ENCODE measurements at regions not wholly inside any gene's neighbourhood (a gene's known extent, or its start where the extent isn't known, plus 50 kb on each side); places are given as distances from the start of the nearest gene placed in this dataset.
"Not testable (repeated sequence)": the region's sequence is repeated elsewhere in the genome, so short reads cannot be mapped to it uniquely, and the experiment has no call there.

DNA sequence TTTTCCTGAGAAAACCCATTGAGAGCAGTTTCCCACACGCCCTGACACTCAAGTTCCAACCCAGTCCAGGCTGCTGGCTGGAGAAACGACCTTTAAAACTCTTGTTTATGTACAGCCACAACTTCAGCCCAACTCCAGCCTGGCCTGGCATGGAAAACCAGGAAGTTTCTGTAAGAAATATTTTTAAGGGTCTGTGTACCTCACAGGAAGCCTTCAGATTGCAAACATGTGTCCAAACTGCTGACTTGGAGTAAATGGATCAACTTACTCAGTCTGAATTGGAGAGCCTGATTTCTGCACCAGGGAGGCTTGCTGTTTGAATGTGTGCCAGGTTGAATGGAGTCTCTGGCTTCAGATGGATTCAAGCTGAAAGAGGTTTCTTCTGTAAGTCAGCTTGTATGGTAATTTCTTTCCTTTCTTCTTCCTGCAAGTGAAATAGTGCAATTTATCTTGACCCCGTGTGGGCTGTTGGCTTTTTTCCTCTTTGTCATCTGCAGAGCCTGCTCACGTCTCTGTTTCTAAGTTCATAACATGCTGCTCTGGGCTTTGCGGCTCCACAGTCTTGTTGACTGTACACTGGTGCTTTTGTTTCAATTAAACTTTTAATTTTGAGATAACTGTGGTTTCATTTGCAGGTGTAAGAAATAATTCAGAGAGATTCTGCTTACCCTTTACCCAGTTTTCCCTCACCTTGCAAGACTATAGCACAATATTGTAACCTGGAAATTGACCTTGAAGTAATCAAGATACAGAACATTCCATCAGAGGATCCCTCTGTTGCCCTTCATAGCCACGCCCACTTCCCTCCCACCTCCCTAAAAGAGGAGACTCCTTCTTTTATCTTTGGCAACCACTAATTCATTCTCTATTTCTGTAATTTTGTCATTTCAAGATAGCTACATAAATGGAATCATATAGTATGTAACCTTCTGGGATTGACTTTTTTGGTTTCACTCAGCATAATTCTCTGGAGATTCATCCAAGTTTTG, 109.7 kb upstream of the PRMT8 start:
- H3K4me3 ChIP-seq (ENCODE audit: low read length in 2 of 2), result peak overlapping the region in 1 of 2 donors; percentile 15
- no peak overlapping the region for H3K27ac ChIP-seq (ENCODE audit: low read depth in 2 of 2, low read length in 2 of 2)
- H3K9me3 ChIP-seq (ENCODE audit: control insufficient read depth in 2 of 2, low read length in 2 of 2), result no peaks in the 10 kb centered on the region
- H3K4me1 ChIP-seq (ENCODE audit: control insufficient read depth in 2 of 2, insufficient read depth in 2 of 2, low read length in 2 of 2), result peaks cover 0 to 9% of the 10 kb centered on the region in 2 donors
- no peaks in the 10 kb centered on the region for H3K36me3 ChIP-seq (ENCODE audit: control insufficient read depth in 2 of 2, insufficient read depth in 2 of 2, low read length in 2 of 2)
- no peak overlapping the region for H3K9ac ChIP-seq (ENCODE audit: low read depth in 1 of 2, low read length in 2 of 2)
- no peaks in the 10 kb centered on the region for H3K27me3 ChIP-seq (ENCODE audit: control insufficient read depth in 2 of 2, insufficient read depth in 2 of 2, low read length in 2 of 2)

DNA sequence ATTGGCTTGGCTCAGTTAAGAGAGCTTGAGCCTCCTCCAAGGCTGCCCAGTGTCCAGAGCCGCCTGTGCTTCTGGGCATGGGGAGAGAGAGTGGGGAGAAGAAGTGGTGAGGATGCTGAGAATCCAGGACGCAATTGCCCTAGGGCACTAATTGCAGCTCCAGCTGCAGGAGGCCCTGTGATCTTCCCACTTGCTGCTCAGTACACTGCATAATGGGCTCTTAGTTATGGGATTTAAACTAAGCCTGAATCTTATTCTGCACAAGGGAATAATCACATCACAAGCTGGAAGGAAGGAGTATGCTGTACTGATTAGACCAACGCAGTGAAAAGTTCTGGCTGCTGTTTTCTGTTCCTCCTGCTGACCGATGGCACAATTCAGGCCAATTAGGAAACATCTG, 101.0 kb upstream of the PRMT8 start:
- Histone ChIP-seq H3K27ac (ENCODE audit: low read depth in 2 of 2, low read length in 2 of 2) (no peak overlapping the region), H3K4me3 (ENCODE audit: low read length in 2 of 2) (no peak overlapping the region), H3K9me3 (ENCODE audit: control insufficient read depth in 2 of 2, low read length in 2 of 2) (no peaks in the 10 kb centered on the region), H3K4me1 (ENCODE audit: control insufficient read depth in 2 of 2, insufficient read depth in 2 of 2, low read length in 2 of 2) (no peaks in the 10 kb centered on the region), H3K27me3 (ENCODE audit: control insufficient read depth in 2 of 2, insufficient read depth in 2 of 2, low read length in 2 of 2) (no peaks in the 10 kb centered on the region), H3K9ac (ENCODE audit: low read depth in 1 of 2, low read length in 2 of 2) (no peak overlapping the region), H3K36me3 (ENCODE audit: control insufficient read depth in 2 of 2, insufficient read depth in 2 of 2, low read length in 2 of 2) (no peaks in the 10 kb centered on the region)

DNA sequence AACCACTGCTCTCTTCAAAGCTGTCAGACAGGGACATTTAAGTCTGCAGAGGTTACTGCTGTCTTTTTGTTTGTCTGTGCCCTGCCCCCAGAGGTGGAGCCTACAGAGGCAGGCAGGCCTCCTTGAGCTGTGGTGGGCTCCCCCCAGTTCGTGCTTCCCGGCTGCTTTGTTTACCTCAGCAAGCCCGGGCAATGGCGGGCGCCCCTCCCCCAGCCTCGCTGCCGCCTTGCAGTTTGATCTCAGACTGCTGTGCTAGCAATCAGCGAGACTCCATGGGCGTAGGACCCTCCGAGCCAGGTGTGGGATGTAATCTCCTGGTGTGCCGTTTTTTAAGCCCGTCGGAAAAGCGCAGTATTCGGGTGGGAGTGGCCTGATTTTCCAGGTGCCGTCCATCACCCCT, 93.4 kb upstream of the PRMT8 start:
- H3K27me3 ChIP-seq (ENCODE audit: control insufficient read depth in 2 of 2, insufficient read depth in 2 of 2, low read length in 2 of 2); H3K36me3 ChIP-seq (ENCODE audit: control insufficient read depth in 2 of 2, insufficient read depth in 2 of 2, low read length in 2 of 2); H3K27ac ChIP-seq (ENCODE audit: low read depth in 2 of 2, low read length in 2 of 2); H3K4me3 ChIP-seq (ENCODE audit: low read length in 2 of 2); H3K9me3 ChIP-seq (ENCODE audit: control insufficient read depth in 2 of 2, low read length in 2 of 2); H3K4me1 ChIP-seq (ENCODE audit: control insufficient read depth in 2 of 2, insufficient read depth in 2 of 2, low read length in 2 of 2); H3K9ac ChIP-seq (ENCODE audit: low read depth in 1 of 2, low read length in 2 of 2): not testable (repeated sequence)

DNA sequence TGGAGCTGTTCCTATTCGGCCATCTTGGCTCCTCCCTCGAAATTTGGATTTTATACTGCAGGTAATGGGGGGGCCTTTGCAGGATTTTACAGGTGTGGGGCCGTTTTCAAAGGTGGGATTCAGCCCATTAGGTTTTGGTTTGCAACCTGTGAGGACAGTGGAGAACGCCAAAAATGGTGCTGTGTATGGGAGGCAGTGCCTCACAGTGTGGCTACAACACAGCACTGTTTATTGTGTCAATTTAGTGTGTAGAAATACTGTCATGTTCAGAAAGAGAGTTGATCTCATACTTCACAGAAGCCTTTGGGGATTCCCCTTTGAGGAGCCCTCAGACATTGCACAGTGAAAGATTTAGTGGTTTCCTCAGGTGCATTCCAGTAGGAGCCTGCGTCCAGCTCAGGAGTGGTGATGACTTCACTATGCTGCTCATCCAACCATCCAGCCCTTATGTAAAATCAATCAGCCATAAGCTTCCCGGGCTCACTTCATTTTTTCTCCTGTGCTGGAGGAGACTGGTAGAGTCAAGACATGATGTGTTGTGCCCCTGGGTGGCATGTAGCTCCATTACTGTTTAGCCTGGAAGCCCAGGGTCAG, 92.7 kb upstream of the PRMT8 start:
- Histone ChIP-seq H3K27ac (ENCODE audit: low read depth in 2 of 2, low read length in 2 of 2) (no peak overlapping the region), H3K9ac (ENCODE audit: low read depth in 1 of 2, low read length in 2 of 2) (no peak overlapping the region), H3K4me1 (ENCODE audit: control insufficient read depth in 2 of 2, insufficient read depth in 2 of 2, low read length in 2 of 2) (no peaks in the 10 kb centered on the region), H3K36me3 (ENCODE audit: control insufficient read depth in 2 of 2, insufficient read depth in 2 of 2, low read length in 2 of 2) (no peaks in the 10 kb centered on the region), H3K9me3 (ENCODE audit: control insufficient read depth in 2 of 2, low read length in 2 of 2) (no peaks in the 10 kb centered on the region), H3K4me3 (ENCODE audit: low read length in 2 of 2) (no peak overlapping the region), H3K27me3 (ENCODE audit: control insufficient read depth in 2 of 2, insufficient read depth in 2 of 2, low read length in 2 of 2) (peaks cover 0 to 6% of the 10 kb centered on the region in 2 donors)

DNA sequence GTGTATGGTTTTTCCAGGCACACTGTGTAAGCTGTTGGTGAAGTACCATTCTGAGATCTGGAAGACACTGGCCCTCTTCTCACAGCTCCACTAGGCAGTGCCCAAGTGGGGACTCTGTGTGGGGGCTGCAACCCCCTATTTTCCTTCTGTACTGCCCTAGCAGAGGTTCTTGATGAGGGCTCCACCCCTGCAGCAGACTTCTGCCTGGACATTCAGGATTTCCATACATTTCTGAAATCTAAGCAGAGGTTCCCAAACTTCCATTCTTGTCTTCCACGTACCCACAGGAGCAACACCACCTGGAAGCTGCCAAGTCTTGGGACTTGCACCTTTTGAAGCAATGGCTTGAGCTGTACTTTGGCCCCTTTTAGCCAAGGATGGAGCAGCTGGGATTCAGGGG, 85.2 kb upstream of the PRMT8 start:
- Histone ChIP-seq H3K4me3 (ENCODE audit: low read length in 2 of 2) (no peak overlapping the region), H3K9ac (ENCODE audit: low read depth in 1 of 2, low read length in 2 of 2) (no peak overlapping the region), H3K9me3 (ENCODE audit: control insufficient read depth in 2 of 2, low read length in 2 of 2) (peaks cover 0 to 9% of the 10 kb centered on the region in 2 donors), H3K4me1 (ENCODE audit: control insufficient read depth in 2 of 2, insufficient read depth in 2 of 2, low read length in 2 of 2) (no peaks in the 10 kb centered on the region), H3K27me3 (ENCODE audit: control insufficient read depth in 2 of 2, insufficient read depth in 2 of 2, low read length in 2 of 2) (no peaks in the 10 kb centered on the region), H3K36me3 (ENCODE audit: control insufficient read depth in 2 of 2, insufficient read depth in 2 of 2, low read length in 2 of 2) (no peaks in the 10 kb centered on the region), H3K27ac (ENCODE audit: low read depth in 2 of 2, low read length in 2 of 2) (no peak overlapping the region)

DNA sequence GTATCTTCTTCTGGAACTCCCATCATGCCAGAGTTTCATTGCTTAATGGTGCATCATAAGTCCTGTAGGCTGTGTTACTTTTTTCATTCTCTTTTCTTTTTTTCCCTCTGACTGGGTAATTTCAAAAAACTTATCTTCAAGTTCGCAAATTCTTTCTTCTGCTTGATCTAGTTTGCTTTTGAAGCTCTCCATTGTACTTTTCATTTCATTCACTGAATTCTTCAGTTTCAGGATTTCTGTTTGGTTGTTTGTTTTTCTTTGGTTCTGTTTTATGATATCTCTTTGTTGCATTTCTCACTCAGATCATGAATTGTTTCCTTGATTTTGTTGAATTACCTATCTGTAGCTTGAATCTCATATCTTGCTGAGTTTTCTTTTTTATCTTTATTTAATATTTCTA, 83.3 kb upstream of the PRMT8 start:
- no peaks in the 10 kb centered on the region for H3K4me1 ChIP-seq (ENCODE audit: control insufficient read depth in 2 of 2, insufficient read depth in 2 of 2, low read length in 2 of 2)
- H3K27ac ChIP-seq (ENCODE audit: low read depth in 2 of 2, low read length in 2 of 2), result no peak overlapping the region
- H3K4me3 ChIP-seq (ENCODE audit: low read length in 2 of 2), result no peak overlapping the region
- H3K27me3 ChIP-seq (ENCODE audit: control insufficient read depth in 2 of 2, insufficient read depth in 2 of 2, low read length in 2 of 2), result no peaks in the 10 kb centered on the region
- H3K9me3 ChIP-seq (ENCODE audit: control insufficient read depth in 2 of 2, low read length in 2 of 2), result peaks cover 0 to 9% of the 10 kb centered on the region in 2 donors
- no peaks in the 10 kb centered on the region for H3K36me3 ChIP-seq (ENCODE audit: control insufficient read depth in 2 of 2, insufficient read depth in 2 of 2, low read length in 2 of 2)
- H3K9ac ChIP-seq (ENCODE audit: low read depth in 1 of 2, low read length in 2 of 2), result no peak overlapping the region

DNA sequence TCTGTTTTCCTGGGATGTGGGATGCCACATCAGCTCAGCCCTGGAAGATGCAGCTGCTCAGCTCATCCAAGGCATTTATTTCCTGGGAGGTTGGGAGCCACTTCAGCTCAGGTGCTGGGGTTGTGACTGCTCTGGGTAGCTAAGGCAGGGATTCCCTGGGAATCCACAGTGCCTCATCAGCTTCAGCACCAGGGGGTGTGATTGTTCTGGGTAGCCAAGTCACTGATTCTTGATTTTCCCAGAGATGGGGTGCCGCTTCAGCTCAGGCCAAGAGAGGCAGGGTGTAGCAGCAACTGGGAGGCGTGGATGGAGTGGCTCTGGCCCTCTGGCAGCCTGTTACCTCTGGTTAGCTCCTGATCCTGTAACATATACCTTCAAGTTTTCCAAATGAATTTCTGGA, 81.3 kb upstream of the PRMT8 start:
- Histone ChIP-seq H3K9me3 (ENCODE audit: control insufficient read depth in 2 of 2, low read length in 2 of 2) (peaks cover 0 to 9% of the 10 kb centered on the region in 2 donors), H3K4me3 (ENCODE audit: low read length in 2 of 2) (no peak overlapping the region), H3K4me1 (ENCODE audit: control insufficient read depth in 2 of 2, insufficient read depth in 2 of 2, low read length in 2 of 2) (no peaks in the 10 kb centered on the region), H3K27ac (ENCODE audit: low read depth in 2 of 2, low read length in 2 of 2) (no peak overlapping the region), H3K9ac (ENCODE audit: low read depth in 1 of 2, low read length in 2 of 2) (no peak overlapping the region), H3K27me3 (ENCODE audit: control insufficient read depth in 2 of 2, insufficient read depth in 2 of 2, low read length in 2 of 2) (no peaks in the 10 kb centered on the region), H3K36me3 (ENCODE audit: control insufficient read depth in 2 of 2, insufficient read depth in 2 of 2, low read length in 2 of 2) (no peaks in the 10 kb centered on the region)

DNA sequence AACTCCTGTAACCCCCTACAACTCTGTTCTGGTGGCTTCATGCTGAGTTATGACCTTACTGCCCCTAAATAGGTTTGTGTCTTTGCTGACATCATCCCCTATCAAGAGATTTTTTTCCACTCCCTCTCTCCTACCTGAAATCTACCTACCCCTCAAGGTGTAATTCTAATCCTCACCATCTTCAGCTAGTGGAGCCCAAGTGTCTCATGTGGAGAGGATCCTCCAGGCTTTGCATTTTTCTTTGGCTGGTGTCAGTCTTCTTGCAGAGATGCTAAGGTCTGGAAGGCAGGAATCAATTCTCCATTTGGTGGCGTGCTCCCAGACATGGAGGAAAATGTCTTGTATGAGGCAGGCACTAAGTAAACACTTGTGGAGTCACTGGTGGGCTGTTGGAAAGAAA, 74.8 kb upstream of the PRMT8 start:
- no peaks in the 10 kb centered on the region for H3K36me3 ChIP-seq (ENCODE audit: control insufficient read depth in 2 of 2, insufficient read depth in 2 of 2, low read length in 2 of 2)
- no peak overlapping the region for H3K4me3 ChIP-seq (ENCODE audit: low read length in 2 of 2)
- peaks cover 0 to 5% of the 10 kb centered on the region in 2 donors for H3K4me1 ChIP-seq (ENCODE audit: control insufficient read depth in 2 of 2, insufficient read depth in 2 of 2, low read length in 2 of 2)
- no peak overlapping the region for H3K9ac ChIP-seq (ENCODE audit: low read depth in 1 of 2, low read length in 2 of 2)
- no peaks in the 10 kb centered on the region for H3K27me3 ChIP-seq (ENCODE audit: control insufficient read depth in 2 of 2, insufficient read depth in 2 of 2, low read length in 2 of 2)
- no peak overlapping the region for H3K27ac ChIP-seq (ENCODE audit: low read depth in 2 of 2, low read length in 2 of 2)
- no peaks in the 10 kb centered on the region for H3K9me3 ChIP-seq (ENCODE audit: control insufficient read depth in 2 of 2, low read length in 2 of 2)

DNA sequence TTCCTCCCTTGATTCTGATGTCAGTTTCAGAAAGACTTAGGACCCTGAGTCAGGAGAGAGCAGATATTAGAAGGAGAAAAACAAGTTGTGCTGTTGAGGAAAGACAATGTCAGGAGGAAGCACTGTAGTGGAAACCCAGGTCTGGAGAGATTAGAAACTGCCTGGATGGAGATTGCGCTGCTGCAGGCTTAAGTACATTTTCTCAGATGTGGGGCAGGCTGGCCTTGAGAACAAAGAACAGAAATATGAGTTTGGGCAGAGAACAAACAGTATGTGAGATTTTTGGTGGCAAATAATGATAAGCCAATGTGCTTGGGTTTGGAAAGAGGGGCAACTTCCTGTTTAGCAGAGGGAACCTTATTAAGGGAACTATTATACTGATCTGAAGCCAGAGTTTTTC, 74.3 kb upstream of the PRMT8 start:
- no peaks in the 10 kb centered on the region for H3K9me3 ChIP-seq (ENCODE audit: control insufficient read depth in 2 of 2, low read length in 2 of 2)
- H3K4me3 ChIP-seq (ENCODE audit: low read length in 2 of 2), result no peak overlapping the region
- H3K4me1 ChIP-seq (ENCODE audit: control insufficient read depth in 2 of 2, insufficient read depth in 2 of 2, low read length in 2 of 2), result peaks cover 0 to 5% of the 10 kb centered on the region in 2 donors
- no peaks in the 10 kb centered on the region for H3K27me3 ChIP-seq (ENCODE audit: control insufficient read depth in 2 of 2, insufficient read depth in 2 of 2, low read length in 2 of 2)
- no peaks in the 10 kb centered on the region for H3K36me3 ChIP-seq (ENCODE audit: control insufficient read depth in 2 of 2, insufficient read depth in 2 of 2, low read length in 2 of 2)
- no peak overlapping the region for H3K27ac ChIP-seq (ENCODE audit: low read depth in 2 of 2, low read length in 2 of 2)
- H3K9ac ChIP-seq (ENCODE audit: low read depth in 1 of 2, low read length in 2 of 2), result no peak overlapping the region

DNA sequence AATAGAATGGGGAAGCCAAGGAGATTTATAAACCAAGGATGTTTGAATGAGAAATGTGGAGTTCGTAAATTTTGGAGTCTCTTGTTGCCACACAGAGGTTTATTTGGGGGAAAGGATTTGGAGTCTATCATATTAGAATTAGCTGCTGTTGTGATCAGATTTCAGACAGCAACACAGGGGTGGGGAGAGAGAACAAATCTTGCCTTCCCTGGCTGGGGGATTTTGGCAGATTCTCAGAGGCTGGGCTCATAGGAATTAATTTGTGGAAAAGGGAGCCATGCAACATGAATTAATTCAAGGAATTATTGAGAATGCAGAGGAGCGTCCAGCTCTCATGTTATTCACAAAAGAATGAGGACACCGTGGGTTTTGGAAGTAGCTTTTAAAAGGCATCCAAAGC, 73.9 kb upstream of the PRMT8 start:
- H3K9me3 ChIP-seq (ENCODE audit: control insufficient read depth in 2 of 2, low read length in 2 of 2), result no peaks in the 10 kb centered on the region
- no peaks in the 10 kb centered on the region for H3K36me3 ChIP-seq (ENCODE audit: control insufficient read depth in 2 of 2, insufficient read depth in 2 of 2, low read length in 2 of 2)
- peaks cover 0 to 5% of the 10 kb centered on the region in 2 donors for H3K4me1 ChIP-seq (ENCODE audit: control insufficient read depth in 2 of 2, insufficient read depth in 2 of 2, low read length in 2 of 2)
- H3K9ac ChIP-seq (ENCODE audit: low read depth in 1 of 2, low read length in 2 of 2), result no peak overlapping the region
- no peak overlapping the region for H3K4me3 ChIP-seq (ENCODE audit: low read length in 2 of 2)
- no peaks in the 10 kb centered on the region for H3K27me3 ChIP-seq (ENCODE audit: control insufficient read depth in 2 of 2, insufficient read depth in 2 of 2, low read length in 2 of 2)
- no peak overlapping the region for H3K27ac ChIP-seq (ENCODE audit: low read depth in 2 of 2, low read length in 2 of 2)
